ENCODE measurements at regions not wholly inside any gene's neighbourhood (a gene's known extent, or its start where the extent isn't known, plus 50 kb on each side); places are given as distances from the start of the nearest gene placed in this dataset.

DNA sequence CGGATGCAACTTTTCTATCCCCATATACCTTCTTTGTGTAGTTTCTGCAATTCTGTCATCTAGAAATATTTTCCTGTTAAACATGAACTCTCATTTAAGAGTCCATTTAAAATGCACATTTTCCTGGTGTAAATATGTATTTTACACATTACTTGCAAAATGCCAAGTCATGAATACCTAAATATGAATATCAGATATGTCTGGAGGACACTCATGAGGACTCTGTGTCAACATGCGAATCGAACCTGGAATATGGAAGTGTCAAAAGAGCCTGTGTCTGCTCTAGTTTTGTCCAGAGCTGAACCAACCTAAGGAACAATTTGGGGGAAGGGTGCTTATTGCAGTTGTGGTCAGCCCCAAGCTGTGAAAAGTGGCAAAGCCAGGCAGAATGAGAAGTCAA is 163.7 kb upstream of the CELF2 start:
- TF ChIP-seq, protein P1, sequence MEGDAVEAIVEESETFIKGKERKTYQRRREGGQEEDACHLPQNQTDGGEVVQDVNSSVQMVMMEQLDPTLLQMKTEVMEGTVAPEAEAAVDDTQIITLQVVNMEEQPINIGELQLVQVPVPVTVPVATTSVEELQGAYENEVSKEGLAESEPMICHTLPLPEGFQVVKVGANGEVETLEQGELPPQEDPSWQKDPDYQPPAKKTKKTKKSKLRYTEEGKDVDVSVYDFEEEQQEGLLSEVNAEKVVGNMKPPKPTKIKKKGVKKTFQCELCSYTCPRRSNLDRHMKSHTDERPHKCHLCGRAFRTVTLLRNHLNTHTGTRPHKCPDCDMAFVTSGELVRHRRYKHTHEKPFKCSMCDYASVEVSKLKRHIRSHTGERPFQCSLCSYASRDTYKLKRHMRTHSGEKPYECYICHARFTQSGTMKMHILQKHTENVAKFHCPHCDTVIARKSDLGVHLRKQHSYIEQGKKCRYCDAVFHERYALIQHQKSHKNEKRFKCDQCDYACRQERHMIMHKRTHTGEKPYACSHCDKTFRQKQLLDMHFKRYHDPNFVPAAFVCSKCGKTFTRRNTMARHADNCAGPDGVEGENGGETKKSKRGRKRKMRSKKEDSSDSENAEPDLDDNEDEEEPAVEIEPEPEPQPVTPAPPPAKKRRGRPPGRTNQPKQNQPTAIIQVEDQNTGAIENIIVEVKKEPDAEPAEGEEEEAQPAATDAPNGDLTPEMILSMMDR (IDR thresholded peaks at IDR 0.05) = no peak
- TF ChIP-seq POLR2A (IDR thresholded peaks at IDR 0.05) = no peak

All from thyroid gland (tissue), 4 donors.